Vagina (tissue), 2 donors: ENCODE measurements at regions not wholly inside any gene's neighbourhood (a gene's known extent, or its start where the extent isn't known, plus 50 kb on each side); places are given as distances from the start of the nearest gene placed in this dataset.

Experiments
- CTCF ChIP-seq, 3 experiments: fragments of 450-650 bp in 2 of 3; fragments of 200-600 bp in 1 of 3; sonication (generic) in 1 of 3; IDR thresholded peaks; one replicate each; pipeline ENCODE4 v1.5.1; 2017 to 2019; ENCODE audit warnings: antibody characterized with exemption in 3 of 3, mild to moderate bottlenecking in 2 of 3, moderate library complexity in 2 of 3
- POLR2A ChIP-seq, 2 donors: fragments of 450-650 bp; IDR thresholded peaks; one replicate each; pipeline ENCODE4 v1.6.1; 2017; ENCODE audit warnings: antibody characterized with exemption in 2 of 2, mild to moderate bottlenecking in 2 of 2, moderate library complexity in 2 of 2
- POLR2AphosphoS5 ChIP-seq, 2 donors: sonication (generic); formaldehyde crosslinking; IDR thresholded peaks; one replicate each; pipeline ENCODE4 v1.9.0; 2017; ENCODE audit warnings: antibody characterized with exemption in 2 of 2, mild to moderate bottlenecking in 2 of 2, low read depth in 1 of 2; ENCODE audit not compliant: insufficient read depth in 1 of 2

GRCh38 chr22:48591286-48592065 lies 1236.2 kb downstream of the BRD1 start:
- no peak for TF ChIP-seq POLR2A (IDR thresholded peaks at IDR 0.05)
- TF ChIP-seq CTCF (IDR thresholded peaks at IDR 0.05): no peak
- TF ChIP-seq POLR2AphosphoS5 (IDR thresholded peaks at IDR 0.05; ENCODE audit: insufficient read depth in 1 of 2, low read depth in 1 of 2): no peak
